ENCODE measurements at regions not wholly inside any gene's neighbourhood (a gene's known extent, or its start where the extent isn't known, plus 50 kb on each side); places are given as distances from the start of the nearest gene placed in this dataset.

GRCh38 chr7:21023841-21024484 is 237.3 kb upstream of the SP8 start:
- TF ChIP-seq SUZ12 (IDR thresholded peaks at IDR 0.05), result no peak
- TF ChIP-seq BHLHE40 (IDR thresholded peaks at IDR 0.05; ENCODE audit: borderline replicate concordance), result no peak
- TF ChIP-seq ELF4 (IDR thresholded peaks at IDR 0.05), result no peak
- TF ChIP-seq NFRKB (IDR thresholded peaks at IDR 0.05), result no peak
- TF ChIP-seq SP1 (IDR thresholded peaks at IDR 0.05), result no peak
- TF ChIP-seq L3MBTL2 (conservative IDR thresholded peaks at IDR 0.05), result no peak
- no peak for TF ChIP-seq TARDBP (IDR thresholded peaks at IDR 0.05)
- no peak for TF ChIP-seq FOXK2 (IDR thresholded peaks at IDR 0.05)
- no peak for TF ChIP-seq FOXM1 (IDR thresholded peaks at IDR 0.05; ENCODE audit: borderline replicate concordance)
- no peak for TF ChIP-seq CTBP1 (IDR thresholded peaks at IDR 0.05; ENCODE audit: borderline replicate concordance)
- no peak for TF ChIP-seq ZNF384 (IDR thresholded peaks at IDR 0.05)
